MM.1S (cell line): ENCODE measurements at regions not wholly inside any gene's neighbourhood (a gene's known extent, or its start where the extent isn't known, plus 50 kb on each side); places are given as distances from the start of the nearest gene placed in this dataset.

Experiments
- DNase-seq: peaks from one replicate; pipeline ENCODE4 v3.0.0-alpha.2; 2015
- H2AFZ ChIP-seq: fragments of 300-600 bp; sonication (generic); 2 replicates; pipeline ENCODE4 v1.6.0; 2016; ENCODE audit warnings: antibody characterized with exemption, low read length
- H3F3A ChIP-seq: fragments of 300-600 bp; sonication (generic); 2 replicates; pipeline ENCODE4 v1.6.1; 2016; ENCODE audit warnings: mild to moderate bottlenecking, antibody characterized with exemption, low read length, moderate library complexity, mixed read lengths; ENCODE audit not compliant: insufficient read depth
- H3K27ac ChIP-seq: fragments of 300-600 bp; sonication (generic); 2 replicates; pipeline ENCODE4 v1.5.1; 2016; ENCODE audit warnings: mild to moderate bottlenecking, low read length
- H3K27me3 ChIP-seq: fragments of 300-600 bp; sonication (generic); replicated peaks from 2 replicates; pipeline ENCODE4 v1.6.0; 2016; ENCODE audit warnings: low read length; ENCODE audit not compliant: insufficient read depth
- H3K36me3 ChIP-seq: fragments of 300-600 bp; sonication (generic); replicated peaks from 2 replicates; pipeline ENCODE4 v1.6.1; 2016; ENCODE audit warnings: mild to moderate bottlenecking, low read length, mixed read lengths; ENCODE audit not compliant: insufficient read depth
- H3K4me1 ChIP-seq: fragments of 300-600 bp; sonication (generic); 2 replicates; pipeline ENCODE4 v1.6.1; 2016; ENCODE audit warnings: low read length, mixed read lengths
- H3K4me2 ChIP-seq: fragments of 300-600 bp; sonication (generic); 2 replicates; pipeline ENCODE4 v1.6.0; 2016; ENCODE audit warnings: low read depth, low read length
- H3K4me3 ChIP-seq: fragments of 300-600 bp; sonication (generic); 2 replicates; pipeline ENCODE4 v1.5.1; 2016; ENCODE audit warnings: low read length, mixed read lengths
- H3K79me2 ChIP-seq: fragments of 300-600 bp; sonication (generic); 2 replicates; pipeline ENCODE4 v1.6.1; 2016; ENCODE audit warnings: mixed run types, low read length, mixed read lengths
- H3K9ac ChIP-seq: fragments of 300-600 bp; sonication (generic); 2 replicates; pipeline ENCODE4 v1.6.1; 2016; ENCODE audit warnings: low read length, mixed read lengths
- H3K9me2 ChIP-seq: fragments of 300-600 bp; sonication (generic); replicated peaks from 2 replicates; pipeline ENCODE4 v1.6.1; 2016; ENCODE audit warnings: mild to moderate bottlenecking, low read length, mixed read lengths; ENCODE audit not compliant: insufficient read depth
- H3K9me3 ChIP-seq: fragments of 300-600 bp; sonication (generic); replicated peaks from 2 replicates; pipeline ENCODE4 v1.6.1; 2016; ENCODE audit warnings: mild to moderate bottlenecking, low read length, mixed read lengths; ENCODE audit not compliant: insufficient read depth
- H4K20me1 ChIP-seq: fragments of 300-600 bp; sonication (generic); 2 replicates; pipeline ENCODE4 v1.6.1; 2016; ENCODE audit warnings: mild to moderate bottlenecking, low read length, moderate library complexity, mixed read lengths; ENCODE audit not compliant: insufficient read depth
- CTCF ChIP-seq: fragments of 300-600 bp; sonication (generic); IDR thresholded peaks from 2 replicates; pipeline ENCODE4 v1.5.1; 2016; ENCODE audit warnings: antibody characterized with exemption, low read length, mixed read lengths
- EZH2 ChIP-seq: fragments of 300-600 bp; sonication (generic); optimal IDR thresholded peaks from 2 replicates; pipeline ENCODE3; 2017; ENCODE audit warnings: low read depth, mild to moderate bottlenecking, antibody characterized with exemption, low read length, mixed read lengths
- EZH2phosphoT487 ChIP-seq: fragments of 300-600 bp; sonication (generic); IDR thresholded peaks from 2 replicates; pipeline ENCODE4 v1.6.1; 2018; ENCODE audit warnings: antibody characterized with exemption, low read length

- Histone ChIP-seq H3K36me3 (no peaks in the 10 kb centered on the region), H3K9me2 (no peaks in the 10 kb centered on the region), H3K9ac (no peak overlapping the region), H4K20me1 (no peaks in the 10 kb centered on the region), H3K9me3 (no peaks in the 10 kb centered on the region), H3K4me3 (no peak overlapping the region), H3K27ac (no peak overlapping the region), H2AFZ (no peak overlapping the region), H3K4me2 (no peak overlapping the region), H3K27me3 (no peaks in the 10 kb centered on the region), H3K4me1 (0 out of 2 replicates have a peak, but pooled peaks cover 2% of the 10 kb centered on the region), H3F3A (no peaks in the 10 kb centered on the region), H3K79me2 (no peaks in the 10 kb centered on the region)
- no peak for TF ChIP-seq EZH2
- DNase-seq = no peak
These were observed 153.7 kb upstream of the KCTD1 start for GRCh38 chr18:26702086-26702485.

- Histone ChIP-seq H3K4me2 (no peak overlapping the region), H3K9ac (no peak overlapping the region), H3K27ac (no peak overlapping the region), H3K9me3 (no peaks in the 10 kb centered on the region), H3F3A (no peaks in the 10 kb centered on the region), H3K9me2 (no peaks in the 10 kb centered on the region), H3K79me2 (no peaks in the 10 kb centered on the region), H3K4me3 (no peak overlapping the region), H3K36me3 (no peaks in the 10 kb centered on the region), H4K20me1 (no peaks in the 10 kb centered on the region), H2AFZ (no peak overlapping the region), H3K27me3 (no peaks in the 10 kb centered on the region), H3K4me1 (0 out of 2 replicates have a peak, but pooled peaks cover 7% of the 10 kb centered on the region)
- no peak for DNase-seq
- no peak for TF ChIP-seq CTCF
- no peak for TF ChIP-seq EZH2
- no peak for TF ChIP-seq EZH2phosphoT487
These were observed 152.4 kb upstream of the KCTD1 start for GRCh38 chr18:26700728-26701127.

GRCh38 chr18:26700201-26700600 lies 151.8 kb upstream of the KCTD1 start:
- 0 out of 2 replicates have a peak, but pooled peaks cover 7% of the 10 kb centered on the region for H3K4me1 ChIP-seq
- no peaks in the 10 kb centered on the region for H4K20me1 ChIP-seq
- no peak overlapping the region for H3K9ac ChIP-seq
- H3K79me2 ChIP-seq = no peaks in the 10 kb centered on the region
- no peak overlapping the region for H3K4me2 ChIP-seq
- H3K9me3 ChIP-seq = no peaks in the 10 kb centered on the region
- H3K27me3 ChIP-seq = no peaks in the 10 kb centered on the region
- no peak overlapping the region for H3K27ac ChIP-seq
- no peaks in the 10 kb centered on the region for H3K36me3 ChIP-seq
- no peaks in the 10 kb centered on the region for H3F3A ChIP-seq
- no peak overlapping the region for H3K4me3 ChIP-seq
- TF ChIP-seq EZH2phosphoT487 (no peak), CTCF (no peak), EZH2 (no peak)
- DNase-seq = no peak
- H3K9me2 ChIP-seq = no peaks in the 10 kb centered on the region
- no peak overlapping the region for H2AFZ ChIP-seq

- no peak overlapping the region for H3K4me3 ChIP-seq
- no peaks in the 10 kb centered on the region for H3K27me3 ChIP-seq
- no peak overlapping the region for H3K4me2 ChIP-seq
- H3K9me2 ChIP-seq = no peaks in the 10 kb centered on the region
- H3K36me3 ChIP-seq = no peaks in the 10 kb centered on the region
- no peak overlapping the region for H2AFZ ChIP-seq
- H3K9me3 ChIP-seq = no peaks in the 10 kb centered on the region
- H3F3A ChIP-seq = no peaks in the 10 kb centered on the region
- no peak for TF ChIP-seq CTCF
- TF ChIP-seq EZH2 = no peak
- no peak for TF ChIP-seq EZH2phosphoT487
- no peak for DNase-seq
- H4K20me1 ChIP-seq = no peaks in the 10 kb centered on the region
- no peak overlapping the region for H3K9ac ChIP-seq
- H3K4me1 ChIP-seq = 0 out of 2 replicates have a peak, but pooled peaks cover 7% of the 10 kb centered on the region
- no peak overlapping the region for H3K27ac ChIP-seq
- H3K79me2 ChIP-seq = no peaks in the 10 kb centered on the region
These were observed 149.0 kb upstream of the KCTD1 start for GRCh38 chr18:26697186-26697884.
